GM21390 (cell line): ENCODE measurements at regions not wholly inside any gene's neighbourhood (a gene's known extent, or its start where the extent isn't known, plus 50 kb on each side); places are given as distances from the start of the nearest gene placed in this dataset.
A peak's percentile ranks its signal among the peaks of the same experiment; 100 is the strongest.

ENCODE experiments used
- ATAC-seq: cut with Tn5 transposase; IDR thresholded peaks from one replicate; pipeline ENCODE4 v1.9.1; 2021; ENCODE audit not compliant: unreplicated experiment

GRCh38 chr17:70629902-70630301, 460.6 kb downstream of the KCNJ2 start:
- ATAC-seq, result no peak

- peak; percentile 69 for ATAC-seq
These were observed 467.3 kb downstream of the KCNJ2 start for GRCh38 chr17:70636517-70637133.

GRCh38 chr17:70642059-70642458, 472.7 kb downstream of the KCNJ2 start:
- no peak for ATAC-seq

GRCh38 chr17:70644096-70644495, 474.8 kb downstream of the KCNJ2 start:
- no peak for ATAC-seq

GRCh38 chr17:70646673-70647072, 477.3 kb downstream of the KCNJ2 start:
- no peak for ATAC-seq

GRCh38 chr17:70648166-70648565, 478.8 kb downstream of the KCNJ2 start:
- no peak for ATAC-seq

- ATAC-seq, result no peak
These were observed 484.5 kb downstream of the KCNJ2 start for GRCh38 chr17:70653850-70654249.

GRCh38 chr17:70654706-70655105, 485.4 kb downstream of the KCNJ2 start:
- ATAC-seq, result no peak

GRCh38 chr17:70655176-70655958, 486.0 kb downstream of the KCNJ2 start:
- ATAC-seq, result no peak

GRCh38 chr17:70658317-70658716, 489.0 kb downstream of the KCNJ2 start:
- no peak for ATAC-seq

GRCh38 chr17:70658840-70659239, 489.5 kb downstream of the KCNJ2 start:
- no peak for ATAC-seq

- ATAC-seq, result no peak
These were observed 492.2 kb downstream of the KCNJ2 start for GRCh38 chr17:70661342-70662222.

GRCh38 chr17:70668276-70668937, 499.1 kb downstream of the KCNJ2 start:
- no peak for ATAC-seq

GRCh38 chr17:70668938-70669778, 499.8 kb downstream of the KCNJ2 start:
- ATAC-seq, result no peak

- no peak for ATAC-seq
These were observed 504.7 kb downstream of the KCNJ2 start for GRCh38 chr17:70674061-70674460.

GRCh38 chr17:70675070-70675590, 505.8 kb downstream of the KCNJ2 start:
- ATAC-seq, result no peak

- no peak for ATAC-seq
These were observed 508.7 kb downstream of the KCNJ2 start for GRCh38 chr17:70677783-70678647.

GRCh38 chr17:70678889-70679288, 509.6 kb downstream of the KCNJ2 start:
- ATAC-seq, result no peak

- no peak for ATAC-seq
These were observed 514.6 kb downstream of the KCNJ2 start for GRCh38 chr17:70683936-70684335.
